GM23248 (cell line): ENCODE measurements at regions not wholly inside any gene's neighbourhood (a gene's known extent, or its start where the extent isn't known, plus 50 kb on each side); places are given as distances from the start of the nearest gene placed in this dataset.
"Not testable (repeated sequence)": the region's sequence is repeated elsewhere in the genome, so short reads cannot be mapped to it uniquely, and the experiment has no call there.

ENCODE experiments used
- DNase-seq: peaks from one replicate; pipeline ENCODE4 v3.0.0-alpha.2; 2015
- H2AFZ ChIP-seq: fragments of 200-600 bp; sonication (generic); 2 replicates; pipeline ENCODE4 v1.6.1; 2016; ENCODE audit warnings: antibody characterized with exemption
- H3F3A ChIP-seq: fragments of 200-600 bp; sonication (generic); 2 replicates; pipeline ENCODE4 v1.6.1; 2016; ENCODE audit warnings: mild to moderate bottlenecking, antibody characterized with exemption, mixed run types; ENCODE audit not compliant: insufficient read depth
- H3K27ac ChIP-seq: fragments of 200-600 bp; sonication (generic); 2 replicates; pipeline ENCODE4 v1.5.1; 2016; ENCODE audit warnings: mild to moderate bottlenecking
- H3K27me3 ChIP-seq: fragments of 200-600 bp; sonication (generic); replicated peaks from 2 replicates; pipeline ENCODE4 v1.6.1; 2016; ENCODE audit warnings: mild to moderate bottlenecking; ENCODE audit not compliant: insufficient read depth
- H3K36me3 ChIP-seq: fragments of 200-600 bp; sonication (generic); 2 replicates; pipeline ENCODE4 v1.6.1; 2016; ENCODE audit warnings: low read depth, mild to moderate bottlenecking
- H3K4me1 ChIP-seq: fragments of 200-600 bp; sonication (generic); 2 replicates; pipeline ENCODE4 v1.6.1; 2016; ENCODE audit warnings: mild to moderate bottlenecking; ENCODE audit not compliant: insufficient read depth
- H3K4me2 ChIP-seq: fragments of 200-600 bp; sonication (generic); one replicate; pipeline ENCODE4 v1.6.1; 2016; ENCODE audit warnings: mild to moderate bottlenecking; ENCODE audit not compliant: unreplicated experiment
- H3K4me3 ChIP-seq: fragments of 200-600 bp; sonication (generic); 2 replicates; pipeline ENCODE4 v1.5.1; 2016; ENCODE audit warnings: mild to moderate bottlenecking
- H3K79me2 ChIP-seq: fragments of 200-600 bp; sonication (generic); 2 replicates; pipeline ENCODE4 v1.6.1; 2016; ENCODE audit warnings: mild to moderate bottlenecking; ENCODE audit not compliant: insufficient read depth
- H3K9ac ChIP-seq: fragments of 200-600 bp; sonication (generic); 2 replicates; pipeline ENCODE4 v1.6.1; 2016; ENCODE audit warnings: mild to moderate bottlenecking
- H3K9me2 ChIP-seq: fragments of 200-600 bp; sonication (generic); 2 replicates; pipeline ENCODE4 v1.6.1; 2016; ENCODE audit warnings: mixed run types, mild to moderate bottlenecking, moderate library complexity; ENCODE audit not compliant: insufficient read depth
- H3K9me3 ChIP-seq: fragments of 200-600 bp; sonication (generic); one replicate; pipeline ENCODE4 v1.6.1; 2017; ENCODE audit warnings: low read depth
- H4K20me1 ChIP-seq: fragments of 200-600 bp; sonication (generic); 2 replicates; pipeline ENCODE4 v1.6.0; 2016; ENCODE audit not compliant: insufficient read depth
- EZH2 ChIP-seq: fragments of 200-600 bp; sonication (generic); IDR thresholded peaks from 2 replicates; pipeline ENCODE4 v1.6.1; 2018; ENCODE audit warnings: antibody characterized with exemption, mild to moderate bottlenecking; ENCODE audit not compliant: insufficient read depth, poor library complexity, severe bottlenecking
- EZH2phosphoT487 ChIP-seq: fragments of 200-600 bp; sonication (generic); IDR thresholded peaks from 2 replicates; pipeline ENCODE4 v1.6.1; 2018; ENCODE audit warnings: antibody characterized with exemption, moderate library complexity, mild to moderate bottlenecking, low read depth; ENCODE audit not compliant: insufficient read depth
- WGBS, 2 experiments: methylation state at CpG; one replicate each; pipeline ENCODE4 v1.1.6; 2015 to 2017; ENCODE audit warnings: low lambda C conversion rate in 2 of 2, low coverage in 1 of 2; ENCODE audit errors: missing lambda C conversion rate in 2 of 2; 5-methylcytosine and 5-hydroxymethylcytosine counted together
- in situ Hi-C: fragments of 300-500 bp; cut with MboI; formaldehyde crosslinking; loops from 2 replicates; pipeline ENCODE4 v1.15.0; 2020

DNA sequence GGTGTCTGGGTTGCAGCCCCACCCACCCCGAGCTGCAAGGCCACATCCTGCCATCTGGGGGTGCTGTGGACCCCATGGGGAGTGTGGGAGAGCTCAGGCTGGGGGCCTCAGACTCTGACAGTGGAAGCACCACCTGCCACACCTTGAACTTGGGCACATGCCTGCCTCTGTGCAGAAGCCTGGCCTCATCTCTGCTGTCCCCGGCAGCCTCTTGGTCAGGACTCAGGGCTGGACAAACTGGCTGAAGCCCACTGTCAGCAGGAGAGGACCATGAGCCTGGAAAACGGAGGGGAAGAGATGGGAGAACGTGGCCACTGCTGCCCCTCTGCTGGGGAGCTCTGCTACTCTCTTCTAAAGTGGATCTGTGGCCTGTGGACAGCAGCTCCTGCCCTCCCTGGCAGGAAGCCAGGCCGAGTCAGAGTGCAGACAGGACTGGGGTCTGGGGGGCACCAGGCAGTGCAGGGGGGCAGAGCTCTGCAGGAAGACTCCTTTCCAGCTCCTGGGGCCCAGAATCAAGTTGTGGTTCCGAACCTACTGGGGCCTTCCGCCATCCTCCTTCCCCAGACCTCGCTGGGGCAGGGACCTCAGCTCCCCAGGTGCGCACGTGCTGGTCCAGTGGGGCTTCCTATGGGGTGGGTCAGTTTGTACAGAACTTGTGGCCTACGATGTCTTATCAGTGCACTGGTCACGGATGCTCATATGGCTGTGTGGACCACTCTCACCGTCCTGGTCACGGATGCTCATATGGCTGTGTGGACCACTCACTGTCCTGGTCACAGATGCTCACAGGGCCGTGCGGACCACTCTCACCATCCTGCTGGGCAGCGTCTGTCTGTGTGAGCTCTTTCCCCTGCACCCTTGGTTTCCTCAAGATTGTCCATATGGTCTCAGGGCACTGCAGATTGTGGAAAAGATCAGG, 207.7 kb downstream of the LAT start:
- in situ Hi-C loops = no loop called here
- 83 to 85% methylated on average over 16 to 17 of the region's 17 CpGs for WGBS, 2 experiments
- Histone ChIP-seq H3K27me3 (no peaks in the 10 kb centered on the region), H3K4me2 (no peak overlapping the region), H3K4me3 (no peak overlapping the region), H3K36me3 (no peaks in the 10 kb centered on the region), H4K20me1 (no peaks in the 10 kb centered on the region), H3K9ac (no peak overlapping the region), H3K4me1 (peaks cover 16% of the 10 kb centered on the region), H3K27ac (no peak overlapping the region), H2AFZ (no peak overlapping the region), H3K9me3 (no peaks in the 10 kb centered on the region), H3F3A (peaks cover 17% of the 10 kb centered on the region), H3K9me2 (no peaks in the 10 kb centered on the region), H3K79me2 (no peaks in the 10 kb centered on the region)
- DNase-seq = no peak
- TF ChIP-seq EZH2 (no peak), EZH2phosphoT487 (no peak)

DNA sequence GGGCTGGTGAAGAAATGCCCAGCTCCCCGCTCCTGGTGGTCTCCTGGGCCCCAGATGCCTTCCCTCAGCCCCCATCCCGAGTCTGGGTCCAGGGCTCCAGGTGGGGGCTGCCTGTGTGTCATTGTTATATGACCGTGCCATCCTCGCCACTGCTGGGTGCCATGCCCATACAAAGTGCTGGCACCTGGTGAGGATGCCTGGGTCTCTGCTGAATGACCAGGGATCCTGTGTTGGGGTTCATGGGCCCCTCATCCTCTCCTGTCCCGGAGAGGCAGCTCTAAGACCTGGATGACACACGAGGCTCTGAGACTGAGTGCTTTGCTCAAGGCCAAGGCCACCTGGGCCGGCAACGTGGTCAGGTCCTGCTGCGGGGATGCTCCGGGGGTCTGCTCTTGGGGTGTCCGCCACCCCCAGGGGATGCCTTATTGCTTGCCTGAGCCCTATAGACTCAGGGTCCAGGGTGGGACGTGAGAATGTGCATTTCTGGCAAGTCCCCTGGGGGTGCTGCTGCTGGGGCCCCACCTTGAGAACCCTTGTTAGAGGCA, 206.9 kb downstream of the LAT start:
- WGBS, 2 experiments = 79 to 88% methylated on average over 12 of the region's 12 CpGs
- H3K27ac ChIP-seq, H3K79me2 ChIP-seq, H3K4me3 ChIP-seq, H3K9ac ChIP-seq, H3K4me2 ChIP-seq, H3K36me3 ChIP-seq, H3K9me3 ChIP-seq, DNase-seq, H3K9me2 ChIP-seq, H3K27me3 ChIP-seq, H4K20me1 ChIP-seq, in situ Hi-C loops, H2AFZ ChIP-seq: not testable (repeated sequence)
- peaks cover 16% of the 10 kb centered on the region for H3K4me1 ChIP-seq
- peaks cover 17% of the 10 kb centered on the region for H3F3A ChIP-seq

DNA sequence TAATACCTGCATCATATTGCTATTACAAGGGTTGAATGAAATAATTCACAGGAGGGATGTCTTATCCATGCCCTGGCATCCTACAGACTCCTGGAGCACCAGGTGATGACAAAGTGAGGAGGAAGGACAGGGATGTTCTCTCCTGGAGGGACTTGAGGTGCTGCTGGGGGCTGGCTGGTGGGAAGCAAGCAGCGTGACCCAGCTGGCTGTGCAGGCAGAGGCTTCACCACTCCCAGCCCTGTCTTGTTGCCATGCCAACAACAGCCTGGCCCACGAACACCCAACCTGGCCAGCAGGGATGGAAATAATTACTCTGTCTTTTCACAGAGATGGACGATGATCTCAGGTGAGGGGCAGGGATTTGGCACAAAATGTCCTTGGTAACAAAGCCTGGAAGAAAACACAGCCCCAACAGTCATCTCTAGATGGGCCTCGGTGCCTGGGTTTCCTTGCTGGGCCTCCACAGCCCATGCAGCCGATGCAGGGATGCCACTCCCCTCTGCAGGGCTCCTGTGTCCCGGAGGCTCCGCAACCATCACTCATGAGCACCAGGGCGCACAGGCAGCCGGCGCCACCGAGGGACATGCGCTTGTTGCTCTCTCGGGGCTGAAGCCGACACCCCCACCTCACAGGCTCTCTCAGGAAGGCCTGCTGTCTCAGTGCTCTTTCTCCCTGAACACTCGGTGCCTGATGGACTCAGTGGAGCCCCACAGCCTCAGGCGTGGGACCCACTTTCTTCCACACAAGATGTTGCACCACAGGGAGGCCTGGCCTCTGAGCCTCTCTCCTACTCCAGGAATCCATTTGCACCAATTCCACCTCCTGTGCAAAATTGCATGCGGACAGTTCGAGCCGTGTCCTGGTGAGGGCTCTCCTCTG, 205.9 kb downstream of the LAT start:
- H3K9ac ChIP-seq, H3K9me3 ChIP-seq, H2AFZ ChIP-seq, H3K4me1 ChIP-seq, H3K27me3 ChIP-seq, H3K79me2 ChIP-seq, H3K9me2 ChIP-seq, DNase-seq, H3K36me3 ChIP-seq, H3K27ac ChIP-seq, H3F3A ChIP-seq, H3K4me2 ChIP-seq, in situ Hi-C loops, H4K20me1 ChIP-seq, H3K4me3 ChIP-seq: not testable (repeated sequence)
- 71% methylated on average over 12 to 19 of the region's 19 CpGs for WGBS, 2 experiments

DNA sequence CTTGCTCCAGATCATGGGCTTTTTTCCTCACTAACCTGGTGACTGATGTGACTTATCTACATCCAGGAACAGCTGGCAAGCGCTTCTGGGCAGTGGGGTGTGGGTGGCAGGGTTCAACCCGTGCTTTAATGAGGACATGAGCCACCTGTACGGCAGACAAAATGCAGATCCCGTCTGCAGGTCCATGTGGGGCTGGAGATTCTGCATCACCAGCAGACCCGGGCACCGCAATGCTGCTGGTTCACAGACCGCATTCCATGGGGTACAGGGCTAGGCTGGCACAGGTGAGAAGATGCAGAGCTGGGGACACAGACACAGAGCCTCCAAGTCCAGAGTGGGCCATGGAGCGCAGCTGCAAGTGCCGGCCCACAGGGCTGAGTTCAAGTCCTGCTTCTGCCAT, 204.0 kb downstream of the LAT start:
- H3K4me1 ChIP-seq, H3F3A ChIP-seq, in situ Hi-C loops, H3K4me2 ChIP-seq, H3K36me3 ChIP-seq, DNase-seq, H3K9me3 ChIP-seq, H4K20me1 ChIP-seq, H3K27me3 ChIP-seq, H3K9ac ChIP-seq, H3K9me2 ChIP-seq, H2AFZ ChIP-seq, H3K79me2 ChIP-seq, H3K4me3 ChIP-seq, H3K27ac ChIP-seq: not testable (repeated sequence)
- 92 to 93% methylated on average over 7 to 9 of the region's 9 CpGs for WGBS, 2 experiments

DNA sequence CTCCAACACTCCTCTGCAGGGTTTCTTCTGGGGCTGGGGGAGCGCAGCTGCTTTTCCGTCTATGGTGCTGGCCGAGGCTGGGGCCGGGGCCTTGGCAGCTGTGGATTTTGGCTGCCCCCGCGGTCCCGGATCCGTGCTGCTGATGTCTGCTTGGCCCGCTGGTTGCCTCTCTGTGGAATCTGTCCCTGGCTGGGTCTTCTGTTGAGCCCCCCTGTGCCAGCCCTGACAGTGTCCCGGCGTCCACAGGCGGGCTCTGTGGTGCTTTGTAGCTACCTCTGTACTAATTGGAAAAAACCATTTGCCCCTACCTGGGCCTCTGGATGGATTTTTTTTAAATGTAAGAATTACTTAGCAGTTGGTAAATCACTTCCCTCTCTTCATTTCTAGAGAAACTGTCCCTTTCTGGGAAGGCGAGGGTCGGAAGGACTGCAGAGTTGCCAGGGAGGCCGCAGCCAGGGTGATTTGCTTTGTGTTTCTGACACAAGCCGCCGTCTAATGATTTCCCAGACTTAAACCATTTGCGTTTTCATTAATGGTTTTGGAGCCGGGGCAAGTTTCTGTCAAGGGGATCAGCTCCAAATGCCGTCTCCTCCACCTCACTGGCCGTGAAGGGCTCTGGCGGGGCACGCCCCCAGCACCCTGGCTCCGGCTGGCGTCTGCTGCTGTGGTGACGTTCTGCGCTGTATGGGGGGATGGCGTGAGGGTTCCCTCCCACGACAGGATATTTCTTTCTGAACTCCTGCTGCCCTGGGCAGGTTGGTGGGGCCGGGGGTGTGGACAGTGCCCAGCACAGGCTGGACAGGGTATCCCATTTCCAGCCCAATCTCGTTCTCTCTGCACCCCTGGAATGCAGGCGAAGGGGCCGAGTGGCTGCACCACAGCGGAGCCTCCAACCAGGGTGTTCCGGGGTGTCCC, 201.7 kb downstream of the LAT start:
- H2AFZ ChIP-seq, in situ Hi-C loops, H3K27me3 ChIP-seq, DNase-seq, H4K20me1 ChIP-seq, H3K9ac ChIP-seq, H3K4me1 ChIP-seq, H3K9me2 ChIP-seq, H3K79me2 ChIP-seq, H3K9me3 ChIP-seq, H3K4me2 ChIP-seq, H3K36me3 ChIP-seq, H3K27ac ChIP-seq, H3F3A ChIP-seq, H3K4me3 ChIP-seq: not testable (repeated sequence)
- 62 to 63% methylated on average over 33 to 35 of the region's 35 CpGs for WGBS, 2 experiments

DNA sequence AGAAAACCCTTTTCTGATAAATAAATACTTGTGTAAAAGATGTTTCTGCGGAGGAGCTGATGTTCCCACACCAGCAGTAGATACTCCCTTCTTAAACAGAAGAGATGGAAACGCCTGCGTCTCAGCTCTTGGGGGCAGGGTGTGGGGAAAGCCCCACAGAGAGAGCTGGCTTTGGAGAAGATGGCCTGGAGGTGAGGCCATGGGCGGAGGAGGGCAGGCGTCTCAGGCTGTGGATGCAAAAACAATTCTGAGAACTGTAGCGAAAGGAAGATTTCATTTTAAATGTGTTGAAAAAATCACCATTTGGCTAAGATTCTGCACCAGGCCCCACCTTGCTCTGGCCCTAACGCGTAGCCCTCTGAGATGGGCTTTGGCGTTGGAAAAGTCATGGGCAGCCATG, 201.0 kb downstream of the LAT start:
- H3K9me2 ChIP-seq, DNase-seq, H4K20me1 ChIP-seq, H3K4me1 ChIP-seq, H3K4me2 ChIP-seq, H3K79me2 ChIP-seq, H3K9me3 ChIP-seq, H3K4me3 ChIP-seq, H3K27ac ChIP-seq, H3K27me3 ChIP-seq, H3K9ac ChIP-seq, in situ Hi-C loops, H3F3A ChIP-seq, H3K36me3 ChIP-seq: not testable (repeated sequence)
- peak overlapping the region; percentile 60; the same call in 1 of the 2 replicates for H2AFZ ChIP-seq
- 72 to 74% methylated on average over 9 of the region's 9 CpGs for WGBS, 2 experiments
